Loucy (cell line): ENCODE measurements at regions not wholly inside any gene's neighbourhood (a gene's known extent, or its start where the extent isn't known, plus 50 kb on each side); places are given as distances from the start of the nearest gene placed in this dataset.

ENCODE experiments used
- EZH2phosphoT487 ChIP-seq: fragments of 200-600 bp; IDR thresholded peaks from 2 replicates; pipeline ENCODE4 v1.6.1; 2018; ENCODE audit warnings: antibody characterized with exemption, mild to moderate bottlenecking, moderate library complexity, borderline replicate concordance
- TF ChIP-seq, protein P1 (sequence below): fragments of 200-600 bp; sonication (generic); conservative IDR thresholded peaks from 2 replicates; pipeline ENCODE4 v1.5.1; 2014; ENCODE audit warnings: mild to moderate bottlenecking, antibody characterized with exemption, low read length

DNA sequence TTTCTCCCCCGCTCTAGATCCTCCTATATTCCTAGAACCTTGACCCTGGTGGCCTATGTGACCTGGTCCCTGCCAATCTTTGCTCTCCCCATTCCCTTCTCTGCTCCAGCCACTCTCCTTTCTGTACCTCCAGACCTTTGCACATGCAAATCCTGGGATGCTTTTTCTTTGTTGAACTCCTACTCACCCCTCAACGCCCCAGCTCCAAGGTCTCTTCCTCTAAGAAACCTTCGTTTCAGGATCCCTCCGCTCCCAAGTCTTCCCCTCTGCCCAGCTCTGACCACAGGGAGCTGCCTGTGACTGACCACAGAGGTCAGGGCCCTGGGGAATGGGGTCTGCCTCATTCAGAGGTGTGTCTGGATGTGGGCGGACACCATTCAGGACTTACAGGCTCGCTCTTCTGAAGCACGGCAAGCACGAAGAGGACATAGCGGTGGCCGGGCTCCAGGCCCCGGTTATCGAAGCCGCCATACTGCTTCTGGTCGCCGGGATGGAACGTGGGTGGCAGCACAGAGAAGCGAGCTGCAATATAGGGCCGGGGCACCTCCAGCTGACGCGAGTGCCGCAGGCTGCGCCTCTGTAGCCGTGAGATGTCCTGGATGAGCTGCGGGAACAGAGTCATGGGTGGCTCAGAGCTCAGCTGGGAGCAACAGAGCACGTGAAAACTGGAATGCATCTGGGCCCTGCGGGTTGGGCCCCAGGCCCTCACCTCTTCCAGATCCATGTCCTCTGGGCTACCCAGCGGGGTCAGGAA lies 120.9 kb downstream of the PTPRS start:
- TF ChIP-seq EZH2phosphoT487 = no peak
- TF ChIP-seq, protein P1, sequence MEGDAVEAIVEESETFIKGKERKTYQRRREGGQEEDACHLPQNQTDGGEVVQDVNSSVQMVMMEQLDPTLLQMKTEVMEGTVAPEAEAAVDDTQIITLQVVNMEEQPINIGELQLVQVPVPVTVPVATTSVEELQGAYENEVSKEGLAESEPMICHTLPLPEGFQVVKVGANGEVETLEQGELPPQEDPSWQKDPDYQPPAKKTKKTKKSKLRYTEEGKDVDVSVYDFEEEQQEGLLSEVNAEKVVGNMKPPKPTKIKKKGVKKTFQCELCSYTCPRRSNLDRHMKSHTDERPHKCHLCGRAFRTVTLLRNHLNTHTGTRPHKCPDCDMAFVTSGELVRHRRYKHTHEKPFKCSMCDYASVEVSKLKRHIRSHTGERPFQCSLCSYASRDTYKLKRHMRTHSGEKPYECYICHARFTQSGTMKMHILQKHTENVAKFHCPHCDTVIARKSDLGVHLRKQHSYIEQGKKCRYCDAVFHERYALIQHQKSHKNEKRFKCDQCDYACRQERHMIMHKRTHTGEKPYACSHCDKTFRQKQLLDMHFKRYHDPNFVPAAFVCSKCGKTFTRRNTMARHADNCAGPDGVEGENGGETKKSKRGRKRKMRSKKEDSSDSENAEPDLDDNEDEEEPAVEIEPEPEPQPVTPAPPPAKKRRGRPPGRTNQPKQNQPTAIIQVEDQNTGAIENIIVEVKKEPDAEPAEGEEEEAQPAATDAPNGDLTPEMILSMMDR = no peak
